ENCODE measurements at regions not wholly inside any gene's neighbourhood (a gene's known extent, or its start where the extent isn't known, plus 50 kb on each side); places are given as distances from the start of the nearest gene placed in this dataset.
"Not testable (repeated sequence)": the region's sequence is repeated elsewhere in the genome, so short reads cannot be mapped to it uniquely, and the experiment has no call there.

- dilution Hi-C loops (cut with MboI; ENCODE audit: extremely low pct_ligation_motif_present, low sequenced_read_pairs), result no loop called here
- POLR2A ChIA-PET, result no interaction called here
- FAIRE-seq (no peak), DNase-seq (ENCODE audit: low read depth, low spot score) (no peak)
- no TSS peak for BruUV-seq (replicated peaks)
- Histone ChIP-seq H3K9me1 (replicated peaks; ENCODE audit: control insufficient read depth, extremely low read depth, insufficient read depth, low read length) (no peaks in the 10 kb centered on the region), H3K9me3 (replicated peaks; ENCODE audit: control insufficient read depth, insufficient read depth, low read length) (no peaks in the 10 kb centered on the region), H3K9ac (replicated peaks; ENCODE audit: extremely low read depth, insufficient read depth, low read length) (no peak overlapping the region), H4K20me1 (replicated peaks; ENCODE audit: control insufficient read depth, extremely low read depth, insufficient read depth, low read length) (no peaks in the 10 kb centered on the region), H2AFZ (ENCODE audit: low read depth, low read length) (no peak overlapping the region), H3K4me1 (ENCODE audit: control insufficient read depth, extremely low read depth, insufficient read depth, low read length) (peaks cover 4% of the 10 kb centered on the region), H3K27ac (ENCODE audit: insufficient read depth, low read depth, low read length) (no peak overlapping the region), H3K79me2 (ENCODE audit: control insufficient read depth, insufficient read depth, low read length) (no peaks in the 10 kb centered on the region), H3K4me3 (replicated peaks in 1 of 3; ENCODE audit: insufficient read depth in 1 of 3, low read depth in 1 of 3, low read length in 3 of 3) (no peak overlapping the region), H3K27me3 (ENCODE audit: control insufficient read depth in 2 of 2, insufficient read depth in 2 of 2, low read length in 2 of 2) (no peaks in the 10 kb centered on the region), H3K36me3 (ENCODE audit: control insufficient read depth in 2 of 2, extremely low read depth in 1 of 2, insufficient read depth in 2 of 2, low read length in 2 of 2) (no peaks in the 10 kb centered on the region), H3K4me2 (ENCODE audit: insufficient read depth, low read length) (no peak overlapping the region)
- TF ChIP-seq, protein P1, sequence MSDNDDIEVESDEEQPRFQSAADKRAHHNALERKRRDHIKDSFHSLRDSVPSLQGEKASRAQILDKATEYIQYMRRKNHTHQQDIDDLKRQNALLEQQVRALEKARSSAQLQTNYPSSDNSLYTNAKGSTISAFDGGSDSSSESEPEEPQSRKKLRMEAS (IDR thresholded peaks at IDR 0.05; ENCODE audit: insufficient read depth, insufficient read length), result no peak
- TF ChIP-seq GATA2 (IDR thresholded peaks at IDR 0.05; ENCODE audit: insufficient read depth, insufficient read length, low read depth, low read length) (no peak), POLR2A (IDR thresholded peaks at IDR 0.05; ENCODE audit: low read depth, low read length) (no peak), FOS (IDR thresholded peaks at IDR 0.05; ENCODE audit: borderline replicate concordance, insufficient read depth, low read length) (no peak)
- CTCF ChIA-PET, result no interaction called here
- intact Hi-C loops (cut with micrococcal nuclease), result no loop called here
Measured at GRCh38 chr2:67164771-67165522, 232.2 kb upstream of the ETAA1 start.

- Histone ChIP-seq H3K27me3 (ENCODE audit: control insufficient read depth in 2 of 2, insufficient read depth in 2 of 2, low read length in 2 of 2) (no peaks in the 10 kb centered on the region), H3K4me1 (ENCODE audit: control insufficient read depth, extremely low read depth, insufficient read depth, low read length) (no peaks in the 10 kb centered on the region), H3K9me3 (replicated peaks; ENCODE audit: control insufficient read depth, insufficient read depth, low read length) (no peaks in the 10 kb centered on the region), H2AFZ (ENCODE audit: low read depth, low read length) (no peak overlapping the region), H3K36me3 (ENCODE audit: control insufficient read depth in 2 of 2, extremely low read depth in 1 of 2, insufficient read depth in 2 of 2, low read length in 2 of 2) (no peaks in the 10 kb centered on the region), H3K79me2 (ENCODE audit: control insufficient read depth, insufficient read depth, low read length) (no peaks in the 10 kb centered on the region), H4K20me1 (replicated peaks; ENCODE audit: control insufficient read depth, extremely low read depth, insufficient read depth, low read length) (no peaks in the 10 kb centered on the region), H3K27ac (ENCODE audit: insufficient read depth, low read depth, low read length) (no peak overlapping the region), H3K4me3 (replicated peaks in 1 of 3; ENCODE audit: insufficient read depth in 1 of 3, low read depth in 1 of 3, low read length in 3 of 3) (no peak overlapping the region), H3K9me1 (replicated peaks; ENCODE audit: control insufficient read depth, extremely low read depth, insufficient read depth, low read length) (no peaks in the 10 kb centered on the region), H3K4me2 (ENCODE audit: insufficient read depth, low read length) (no peak overlapping the region), H3K9ac (replicated peaks; ENCODE audit: extremely low read depth, insufficient read depth, low read length) (no peak overlapping the region)
- no TSS peak for BruUV-seq (replicated peaks)
- ChIA-PET POLR2A (no interaction called here), CTCF (no interaction called here)
- TF ChIP-seq FOS (IDR thresholded peaks at IDR 0.05; ENCODE audit: borderline replicate concordance, insufficient read depth, low read length), result no peak
- FAIRE-seq (no peak), DNase-seq (ENCODE audit: low read depth, low spot score) (no peak)
- intact Hi-C loops (cut with micrococcal nuclease), result no loop called here
- dilution Hi-C loops (cut with MboI; ENCODE audit: extremely low pct_ligation_motif_present, low sequenced_read_pairs), result no loop called here
Measured at GRCh38 chr2:67165523-67165990, 231.6 kb upstream of the ETAA1 start.

GRCh38 chr2:67166511-67166910 lies 230.6 kb upstream of the ETAA1 start:
- H3K4me2 ChIP-seq (ENCODE audit: insufficient read depth, low read length); CTCF ChIA-PET; intact Hi-C loops (cut with micrococcal nuclease); FAIRE-seq; H3K27ac ChIP-seq (ENCODE audit: insufficient read depth, low read depth, low read length); BruUV-seq (replicated peaks); H3K9me3 ChIP-seq (replicated peaks; ENCODE audit: control insufficient read depth, insufficient read depth, low read length); H4K20me1 ChIP-seq (replicated peaks; ENCODE audit: control insufficient read depth, extremely low read depth, insufficient read depth, low read length); dilution Hi-C loops (cut with MboI; ENCODE audit: extremely low pct_ligation_motif_present, low sequenced_read_pairs); DNase-seq (ENCODE audit: low read depth, low spot score); H3K4me1 ChIP-seq (ENCODE audit: control insufficient read depth, extremely low read depth, insufficient read depth, low read length); POLR2A ChIA-PET; H3K9me1 ChIP-seq (replicated peaks; ENCODE audit: control insufficient read depth, extremely low read depth, insufficient read depth, low read length); H2AFZ ChIP-seq (ENCODE audit: low read depth, low read length); H3K9ac ChIP-seq (replicated peaks; ENCODE audit: extremely low read depth, insufficient read depth, low read length); H3K36me3 ChIP-seq (ENCODE audit: control insufficient read depth in 2 of 2, extremely low read depth in 1 of 2, insufficient read depth in 2 of 2, low read length in 2 of 2); H3K79me2 ChIP-seq (ENCODE audit: control insufficient read depth, insufficient read depth, low read length); H3K4me3 ChIP-seq (replicated peaks in 1 of 3; ENCODE audit: insufficient read depth in 1 of 3, low read depth in 1 of 3, low read length in 3 of 3); H3K27me3 ChIP-seq (ENCODE audit: control insufficient read depth in 2 of 2, insufficient read depth in 2 of 2, low read length in 2 of 2): not testable (repeated sequence)

Measured in endothelial cell of umbilical vein (primary cell).